ENCODE measurements at regions not wholly inside any gene's neighbourhood (a gene's known extent, or its start where the extent isn't known, plus 50 kb on each side); places are given as distances from the start of the nearest gene placed in this dataset.

DNA sequence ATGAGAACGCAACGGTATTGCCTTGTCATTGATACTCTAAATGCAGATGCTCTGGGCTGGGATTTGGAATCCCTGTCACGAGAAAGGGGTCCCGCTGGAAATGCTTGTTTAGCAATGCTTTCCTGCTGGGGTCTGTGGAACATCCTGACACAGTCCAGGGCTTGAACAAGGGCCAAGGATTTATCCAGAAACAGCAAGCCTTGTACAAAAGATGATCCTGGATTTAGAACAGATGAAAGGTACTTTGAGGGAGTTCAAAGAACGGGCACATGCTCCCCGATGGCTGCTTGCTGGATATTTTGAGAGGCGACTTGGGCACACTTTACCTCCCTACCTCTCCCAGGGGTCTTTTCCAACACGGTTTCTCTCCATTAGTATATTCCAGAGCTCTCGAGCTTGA is 108.1 kb upstream of the CELF4 start:
- TF ChIP-seq, protein P1, sequence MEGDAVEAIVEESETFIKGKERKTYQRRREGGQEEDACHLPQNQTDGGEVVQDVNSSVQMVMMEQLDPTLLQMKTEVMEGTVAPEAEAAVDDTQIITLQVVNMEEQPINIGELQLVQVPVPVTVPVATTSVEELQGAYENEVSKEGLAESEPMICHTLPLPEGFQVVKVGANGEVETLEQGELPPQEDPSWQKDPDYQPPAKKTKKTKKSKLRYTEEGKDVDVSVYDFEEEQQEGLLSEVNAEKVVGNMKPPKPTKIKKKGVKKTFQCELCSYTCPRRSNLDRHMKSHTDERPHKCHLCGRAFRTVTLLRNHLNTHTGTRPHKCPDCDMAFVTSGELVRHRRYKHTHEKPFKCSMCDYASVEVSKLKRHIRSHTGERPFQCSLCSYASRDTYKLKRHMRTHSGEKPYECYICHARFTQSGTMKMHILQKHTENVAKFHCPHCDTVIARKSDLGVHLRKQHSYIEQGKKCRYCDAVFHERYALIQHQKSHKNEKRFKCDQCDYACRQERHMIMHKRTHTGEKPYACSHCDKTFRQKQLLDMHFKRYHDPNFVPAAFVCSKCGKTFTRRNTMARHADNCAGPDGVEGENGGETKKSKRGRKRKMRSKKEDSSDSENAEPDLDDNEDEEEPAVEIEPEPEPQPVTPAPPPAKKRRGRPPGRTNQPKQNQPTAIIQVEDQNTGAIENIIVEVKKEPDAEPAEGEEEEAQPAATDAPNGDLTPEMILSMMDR (IDR thresholded peaks at IDR 0.05; ENCODE audit: low read depth, low read length): no peak
- no peak for TF ChIP-seq POLR2A (IDR thresholded peaks at IDR 0.05; ENCODE audit: extremely low read depth, insufficient read length)
- no peak for TF ChIP-seq MYC (IDR thresholded peaks at IDR 0.05; ENCODE audit: low read depth, low read length)
- TF ChIP-seq, protein P2, sequence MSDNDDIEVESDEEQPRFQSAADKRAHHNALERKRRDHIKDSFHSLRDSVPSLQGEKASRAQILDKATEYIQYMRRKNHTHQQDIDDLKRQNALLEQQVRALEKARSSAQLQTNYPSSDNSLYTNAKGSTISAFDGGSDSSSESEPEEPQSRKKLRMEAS (IDR thresholded peaks at IDR 0.05; ENCODE audit: low read depth, low read length): no peak
